Activated naive CD4-positive, alpha-beta T cell treated with anti-CD3 and anti-CD28 coated beads for 36 hours (primary cell): ENCODE measurements at regions not wholly inside any gene's neighbourhood (a gene's known extent, or its start where the extent isn't known, plus 50 kb on each side); places are given as distances from the start of the nearest gene placed in this dataset.

ENCODE experiments used
- CTCF ChIA-PET: fragments of 350-600 bp; sonication (Branson Sonifier 250); formaldehyde crosslinking; loops from one replicate; lab custom pipeline; 2021; ENCODE audit warnings: antibody characterized with exemption; lab: Charles Lee
- DNase-seq: peaks from one replicate; pipeline ENCODE4 v3.0.0-alpha.2; 2020
- H3K27ac Mint-ChIP-seq: one replicate; pipeline ENCODE4 v1.8.0; 2021; ENCODE audit warnings: mild to moderate bottlenecking, mixed read lengths
- H3K27me3 Mint-ChIP-seq: one replicate; pipeline ENCODE4 v1.8.0; 2021; ENCODE audit warnings: low read depth, mixed read lengths
- H3K36me3 Mint-ChIP-seq: one replicate; pipeline ENCODE4 v1.8.0; 2021; ENCODE audit warnings: low read depth, mixed read lengths
- H3K4me1 Mint-ChIP-seq: one replicate; pipeline ENCODE4 v1.8.0; 2021; ENCODE audit warnings: low read depth, mixed read lengths
- H3K4me3 Mint-ChIP-seq: one replicate; pipeline ENCODE4 v1.8.0; 2021; ENCODE audit warnings: mild to moderate bottlenecking, moderate library complexity, mixed read lengths
- H3K9me3 Mint-ChIP-seq: one replicate; pipeline ENCODE4 v1.8.0; 2021; ENCODE audit warnings: mixed read lengths
- intact Hi-C: fragments of 100-400 bp; cut with micrococcal nuclease; formaldehyde crosslinking; loops from one replicate; pipeline ENCODE4 v1.15.1; 2023

DNA sequence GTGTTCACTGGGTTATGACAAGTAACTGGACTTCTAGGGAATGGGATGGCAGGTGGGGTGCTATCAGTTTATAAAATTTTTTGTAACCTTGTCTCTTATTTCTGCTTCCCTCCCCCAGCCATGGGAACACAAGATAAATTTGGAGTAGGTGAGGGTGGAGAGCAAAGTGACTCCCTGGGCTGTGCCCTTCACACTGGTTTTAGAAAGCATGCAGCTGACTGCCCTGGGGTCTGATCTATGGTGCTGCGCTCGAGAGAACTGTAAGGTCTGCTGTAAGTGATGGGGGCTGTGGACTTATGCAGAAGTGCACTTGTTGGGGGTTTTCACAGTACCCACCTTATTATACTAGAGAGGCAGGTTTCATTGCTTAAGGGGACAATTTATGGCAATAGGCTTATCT lies 247.7 kb upstream of the DMRT1 start:
- Mint-ChIP-seq H3K36me3 (no peaks in the 10 kb centered on the region), H3K4me3 (no peak overlapping the region), H3K4me1 (peaks cover 18% of the 10 kb centered on the region), H3K27ac (no peak overlapping the region), H3K9me3 (no peaks in the 10 kb centered on the region), H3K27me3 (no peaks in the 10 kb centered on the region)
- CTCF ChIA-PET = no interaction called here
- intact Hi-C loops = no loop called here
- DNase-seq = no peak

DNA sequence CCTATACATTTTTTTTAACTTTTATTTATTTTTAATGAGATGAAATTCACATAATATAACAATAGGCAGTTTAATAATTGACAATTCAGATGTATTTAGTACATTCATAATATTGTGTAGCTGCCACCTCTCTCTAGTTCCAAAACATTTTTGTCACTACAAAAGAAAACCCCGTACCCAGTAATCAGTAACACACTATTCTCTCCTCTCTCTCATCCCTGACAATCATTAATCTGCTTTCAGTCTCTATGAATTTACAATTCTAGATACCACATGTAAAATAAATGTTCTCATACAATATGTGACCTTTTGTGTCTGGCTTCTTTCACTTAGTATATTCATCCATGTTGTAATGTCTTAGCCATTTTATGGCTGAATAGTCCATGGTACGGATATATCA lies 244.8 kb upstream of the DMRT1 start:
- Mint-ChIP-seq H3K27me3 (no peaks in the 10 kb centered on the region), H3K4me3 (no peak overlapping the region), H3K27ac (no peak overlapping the region), H3K36me3 (no peaks in the 10 kb centered on the region), H3K9me3 (no peaks in the 10 kb centered on the region), H3K4me1 (no peaks in the 10 kb centered on the region)
- intact Hi-C loops = no loop called here
- DNase-seq = no peak
- CTCF ChIA-PET = no interaction called here

DNA sequence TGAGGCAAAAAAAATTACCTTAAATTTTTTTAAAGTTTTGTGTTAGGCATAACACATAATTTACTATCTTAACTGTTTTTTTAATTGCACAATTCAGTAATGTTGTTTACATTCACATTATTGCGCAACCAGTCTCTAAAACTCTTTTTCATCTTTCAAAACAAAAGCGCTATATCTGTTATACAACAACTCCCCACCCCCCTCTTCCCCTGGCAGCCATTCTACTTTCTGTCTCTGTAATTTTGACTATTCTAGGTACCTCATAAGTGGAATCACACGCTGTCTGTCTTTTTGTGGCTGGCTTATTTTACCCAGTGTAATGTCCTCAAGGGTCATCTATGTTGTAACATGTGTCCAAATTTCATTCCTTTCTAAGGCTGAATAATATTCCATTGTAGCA lies 241.5 kb upstream of the DMRT1 start:
- CTCF ChIA-PET = no interaction called here
- intact Hi-C loops = no loop called here
- peaks cover 3% of the 10 kb centered on the region for H3K36me3 Mint-ChIP-seq
- DNase-seq = no peak
- no peak overlapping the region for H3K4me3 Mint-ChIP-seq
- no peak overlapping the region for H3K27ac Mint-ChIP-seq
- no peaks in the 10 kb centered on the region for H3K27me3 Mint-ChIP-seq
- H3K9me3 Mint-ChIP-seq = no peaks in the 10 kb centered on the region
- H3K4me1 Mint-ChIP-seq = no peaks in the 10 kb centered on the region

DNA sequence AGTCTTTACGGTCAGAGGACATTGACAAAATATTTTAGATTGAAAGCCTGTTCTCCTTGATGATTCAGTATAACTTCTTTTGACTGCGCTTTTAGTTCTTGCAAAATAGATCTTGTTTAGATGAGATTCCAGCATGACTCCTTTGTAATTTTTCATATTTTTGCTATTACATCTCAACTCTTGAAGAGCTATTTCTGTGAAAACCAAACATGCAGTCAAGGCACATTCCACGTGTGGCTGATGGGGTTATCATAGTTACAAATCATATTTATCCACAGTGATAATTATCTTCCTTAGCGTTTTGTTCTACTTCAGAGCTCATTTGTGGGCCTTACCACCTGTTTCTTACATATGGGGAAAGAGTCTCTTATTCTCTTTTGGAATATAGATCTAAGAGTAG lies 238.8 kb upstream of the DMRT1 start:
- H3K4me1 Mint-ChIP-seq = no peaks in the 10 kb centered on the region
- no peak overlapping the region for H3K4me3 Mint-ChIP-seq
- DNase-seq = no peak
- H3K27ac Mint-ChIP-seq = no peak overlapping the region
- intact Hi-C loops = no loop called here
- H3K9me3 Mint-ChIP-seq = no peaks in the 10 kb centered on the region
- CTCF ChIA-PET = no interaction called here
- H3K36me3 Mint-ChIP-seq = peaks cover 3% of the 10 kb centered on the region
- no peaks in the 10 kb centered on the region for H3K27me3 Mint-ChIP-seq

DNA sequence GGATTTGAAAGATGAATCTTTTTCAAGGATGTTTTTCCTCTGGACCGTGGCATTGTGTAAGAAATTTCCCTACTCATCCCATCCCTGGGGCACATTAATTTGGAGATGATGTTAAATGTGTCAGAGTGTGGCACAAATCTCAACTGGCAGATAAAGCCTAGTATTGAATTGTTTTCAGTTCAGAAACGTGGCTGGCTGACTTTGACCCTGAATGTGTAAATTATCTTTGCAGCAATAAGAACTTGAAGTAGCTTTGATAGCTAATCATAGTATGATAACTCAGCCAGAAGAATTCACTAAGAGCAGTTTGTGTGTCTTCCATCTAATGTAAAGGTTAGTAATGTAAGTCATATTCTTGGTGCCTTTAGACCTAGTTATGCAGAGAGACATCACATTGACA lies 238.4 kb upstream of the DMRT1 start:
- DNase-seq = no peak
- CTCF ChIA-PET = no interaction called here
- Mint-ChIP-seq H3K27me3 (no peaks in the 10 kb centered on the region), H3K27ac (no peak overlapping the region), H3K4me3 (no peak overlapping the region), H3K9me3 (no peaks in the 10 kb centered on the region), H3K36me3 (peaks cover 3% of the 10 kb centered on the region), H3K4me1 (no peaks in the 10 kb centered on the region)
- intact Hi-C loops = no loop called here

DNA sequence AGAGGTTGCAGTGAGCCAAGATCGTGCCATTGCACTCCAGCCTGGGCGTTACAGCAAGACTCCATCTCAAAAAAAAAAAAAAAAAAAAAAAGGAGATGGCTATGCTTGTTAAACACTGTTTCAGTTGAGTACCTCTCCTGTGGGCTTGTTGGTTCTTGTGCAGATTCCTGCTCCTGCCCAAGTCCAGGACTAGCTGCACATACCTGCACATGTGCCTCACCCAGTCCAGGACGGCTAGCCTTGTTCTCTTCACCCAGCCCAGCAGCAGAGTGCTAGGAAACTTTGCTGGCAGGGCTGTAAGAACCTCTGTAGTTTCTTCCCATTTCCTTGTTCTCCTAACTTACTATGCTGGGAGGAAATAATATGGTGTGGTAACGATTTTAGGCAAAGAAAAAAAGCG lies 234.1 kb upstream of the DMRT1 start:
- H3K9me3 Mint-ChIP-seq = no peaks in the 10 kb centered on the region
- CTCF ChIA-PET = no interaction called here
- H3K27ac Mint-ChIP-seq = no peak overlapping the region

DNA sequence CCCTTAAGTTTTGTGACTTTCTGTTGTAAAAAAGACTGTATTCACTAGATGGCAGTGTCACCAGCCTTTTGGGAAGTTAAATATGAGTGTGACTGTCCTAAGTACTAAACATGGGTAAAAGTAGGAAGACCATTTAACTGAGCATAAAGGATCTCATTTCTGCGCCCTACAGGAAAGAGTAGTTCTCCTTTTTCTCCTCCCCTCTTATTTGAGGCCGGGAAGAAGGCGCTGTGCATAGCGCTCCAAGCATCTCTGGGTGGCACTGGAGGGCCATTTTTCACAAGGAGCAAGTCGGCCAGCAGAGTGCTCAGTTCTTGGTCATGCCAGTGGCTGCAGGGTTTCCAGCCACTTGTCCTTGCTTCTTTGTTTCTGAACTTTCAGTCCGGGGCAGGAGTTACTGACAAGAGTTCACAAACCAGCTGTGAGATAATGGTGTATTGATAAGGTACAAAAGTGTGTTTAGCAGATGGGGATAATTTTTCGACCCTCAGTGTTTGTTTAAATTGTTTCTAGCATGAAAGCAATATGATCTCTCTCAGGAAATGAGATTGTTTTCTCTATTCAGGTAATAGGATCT lies 227.6 kb upstream of the DMRT1 start:
- CTCF ChIA-PET = interaction anchor here (0.5 to 4.2 kb wide), 13 partner anchors 15 to 396 kb away, joined by 3 to 28 read pairs (median 4); no protein-coding TSS in a partner anchor
- no peak overlapping the region for H3K4me3 Mint-ChIP-seq
- intact Hi-C loops = loop anchor here (1.0 to 5.0 kb wide), 7 partner anchors 143 to 395 kb away; no protein-coding TSS in a partner anchor
- no peak overlapping the region for H3K27ac Mint-ChIP-seq
- peaks cover 5% of the 10 kb centered on the region for H3K4me1 Mint-ChIP-seq
- no peaks in the 10 kb centered on the region for H3K27me3 Mint-ChIP-seq
- peak; percentile 68 for DNase-seq
- H3K9me3 Mint-ChIP-seq = no peaks in the 10 kb centered on the region
- no peaks in the 10 kb centered on the region for H3K36me3 Mint-ChIP-seq

More for the DNA sequence above, 234.1 kb upstream of the DMRT1 start:
- H3K4me1 Mint-ChIP-seq = no peaks in the 10 kb centered on the region
- intact Hi-C loops = no loop called here
- no peak overlapping the region for H3K4me3 Mint-ChIP-seq
- DNase-seq = no peak
- no peaks in the 10 kb centered on the region for H3K27me3 Mint-ChIP-seq
- H3K36me3 Mint-ChIP-seq = peaks cover 3% of the 10 kb centered on the region

DNA sequence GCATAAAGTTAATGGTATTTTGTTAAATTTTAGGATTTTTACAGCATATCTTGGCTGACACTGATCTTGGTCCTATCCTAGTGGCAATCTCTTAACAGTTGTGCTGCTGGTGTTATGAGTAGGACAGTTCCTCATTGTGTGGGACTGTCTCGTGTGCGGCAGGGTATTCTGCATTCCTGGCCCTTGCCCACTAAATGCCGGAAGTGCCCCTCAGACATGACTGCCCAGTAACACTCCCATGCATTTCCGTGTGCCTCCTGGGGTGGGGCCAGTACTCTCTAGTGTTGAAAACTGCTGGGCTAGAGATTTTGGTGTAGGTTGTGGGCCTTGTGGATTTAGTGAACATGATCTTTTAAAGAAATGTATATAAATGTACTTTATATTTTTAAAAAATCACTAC lies 227.1 kb upstream of the DMRT1 start:
- DNase-seq = no peak
- no peaks in the 10 kb centered on the region for H3K9me3 Mint-ChIP-seq
- H3K27me3 Mint-ChIP-seq = no peaks in the 10 kb centered on the region
- H3K27ac Mint-ChIP-seq = no peak overlapping the region
- intact Hi-C loops = loop anchor here (1.0 to 5.0 kb wide), 3 partner anchors 143 to 278 kb away; no protein-coding TSS in a partner anchor
- no peaks in the 10 kb centered on the region for H3K36me3 Mint-ChIP-seq
- no peak overlapping the region for H3K4me3 Mint-ChIP-seq
- peaks cover 5% of the 10 kb centered on the region for H3K4me1 Mint-ChIP-seq
- CTCF ChIA-PET = interaction anchor here (0.5 to 4.2 kb wide), 8 partner anchors 93 to 395 kb away, joined by 3 to 28 read pairs (median 4); no protein-coding TSS in a partner anchor

DNA sequence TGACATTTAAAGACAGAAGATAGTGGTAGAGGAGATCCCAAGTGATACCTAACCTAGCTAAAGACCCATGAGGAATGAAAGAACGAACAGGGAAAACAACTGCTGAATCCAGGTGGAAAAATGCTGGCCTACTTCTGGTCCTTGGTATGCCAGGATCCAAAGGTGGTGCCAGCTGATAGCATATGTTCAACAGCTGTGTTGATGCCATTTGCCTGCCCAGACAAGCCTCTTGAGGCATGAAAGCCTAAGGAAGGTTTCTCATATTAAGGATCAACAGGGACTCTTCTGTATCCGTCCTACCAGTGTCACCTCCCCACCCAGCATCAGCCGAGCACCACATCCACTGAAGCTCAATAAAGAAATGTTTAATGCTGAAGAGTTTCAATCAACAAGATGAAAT lies 225.7 kb upstream of the DMRT1 start:
- H3K27me3 Mint-ChIP-seq = no peaks in the 10 kb centered on the region
- peaks cover 5% of the 10 kb centered on the region for H3K4me1 Mint-ChIP-seq
- CTCF ChIA-PET = interaction anchor here (0.6 to 4.2 kb wide), 5 partner anchors 9 to 163 kb away, joined by 3 to 28 read pairs (median 4); no protein-coding TSS in a partner anchor
- H3K9me3 Mint-ChIP-seq = no peaks in the 10 kb centered on the region
- no peak overlapping the region for H3K27ac Mint-ChIP-seq
- H3K4me3 Mint-ChIP-seq = no peak overlapping the region
- intact Hi-C loops = no loop called here
- H3K36me3 Mint-ChIP-seq = no peaks in the 10 kb centered on the region
- no peak for DNase-seq

DNA sequence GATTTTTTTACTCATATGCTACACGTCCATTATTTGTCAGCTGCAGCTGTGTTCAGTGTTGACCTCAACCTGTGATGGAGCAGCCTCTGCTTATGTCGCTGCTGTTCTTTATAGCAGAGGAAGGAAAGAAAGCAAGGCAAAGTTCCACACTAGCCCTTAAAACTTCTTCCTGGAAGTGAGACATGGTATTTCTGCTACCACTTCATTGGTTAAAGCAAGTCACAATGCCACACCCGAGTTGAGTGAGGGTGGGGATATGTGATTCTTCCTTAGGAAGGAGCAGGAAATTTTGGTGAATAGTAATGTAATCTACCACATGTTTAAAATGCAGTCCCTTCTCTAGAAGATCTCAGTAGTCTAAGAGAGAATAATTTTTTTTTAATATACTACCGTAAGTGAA lies 224.8 kb upstream of the DMRT1 start:
- no peak overlapping the region for H3K4me3 Mint-ChIP-seq
- H3K27me3 Mint-ChIP-seq = no peaks in the 10 kb centered on the region
- no peak overlapping the region for H3K27ac Mint-ChIP-seq
- no peak for DNase-seq
- no peaks in the 10 kb centered on the region for H3K9me3 Mint-ChIP-seq
- intact Hi-C loops = no loop called here
- no peaks in the 10 kb centered on the region for H3K36me3 Mint-ChIP-seq
- CTCF ChIA-PET = interaction anchor here (0.5 to 1.1 kb wide), 3 partner anchors 8 to 302 kb away, joined by 3 read pairs; no protein-coding TSS in a partner anchor
- peaks cover 5% of the 10 kb centered on the region for H3K4me1 Mint-ChIP-seq

DNA sequence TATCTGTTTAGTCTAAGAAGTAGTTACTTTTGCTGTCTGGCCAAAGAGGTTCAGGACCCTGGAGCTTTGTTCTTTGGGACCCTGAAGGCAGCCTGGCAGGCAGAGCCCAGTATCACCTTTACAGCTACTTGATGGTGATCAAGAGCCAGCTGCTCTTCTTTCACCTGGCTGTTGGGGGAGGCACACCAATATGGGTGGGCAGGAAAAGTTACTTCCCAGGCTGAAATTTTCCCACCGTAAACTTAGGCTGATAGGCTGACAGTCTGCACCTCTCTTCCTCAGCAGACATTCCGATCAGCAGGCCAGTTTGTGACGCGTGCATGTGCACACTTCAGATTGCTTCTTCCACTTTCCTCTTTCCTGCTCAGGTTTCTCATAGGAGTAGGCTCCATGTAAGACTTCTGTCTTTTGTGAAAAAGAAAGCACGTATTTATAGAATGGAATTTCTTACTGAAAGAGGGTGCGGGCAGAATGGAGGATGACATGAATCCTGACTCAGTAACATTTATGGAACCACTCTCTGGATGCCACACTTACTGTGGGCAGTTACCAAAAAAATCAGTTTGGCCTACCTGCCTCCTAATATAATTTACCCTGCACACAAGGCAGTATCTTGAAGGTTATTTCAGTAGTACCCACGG lies 223.9 kb upstream of the DMRT1 start:
- CTCF ChIA-PET = interaction anchor here (0.5 kb wide), 1 partner anchor 65 kb away, joined by 3 read pairs; no protein-coding TSS in a partner anchor
- Mint-ChIP-seq H3K27ac (no peak overlapping the region), H3K36me3 (no peaks in the 10 kb centered on the region), H3K4me3 (no peak overlapping the region), H3K9me3 (no peaks in the 10 kb centered on the region), H3K27me3 (no peaks in the 10 kb centered on the region), H3K4me1 (peaks cover 5% of the 10 kb centered on the region)
- no peak for DNase-seq
- intact Hi-C loops = no loop called here

DNA sequence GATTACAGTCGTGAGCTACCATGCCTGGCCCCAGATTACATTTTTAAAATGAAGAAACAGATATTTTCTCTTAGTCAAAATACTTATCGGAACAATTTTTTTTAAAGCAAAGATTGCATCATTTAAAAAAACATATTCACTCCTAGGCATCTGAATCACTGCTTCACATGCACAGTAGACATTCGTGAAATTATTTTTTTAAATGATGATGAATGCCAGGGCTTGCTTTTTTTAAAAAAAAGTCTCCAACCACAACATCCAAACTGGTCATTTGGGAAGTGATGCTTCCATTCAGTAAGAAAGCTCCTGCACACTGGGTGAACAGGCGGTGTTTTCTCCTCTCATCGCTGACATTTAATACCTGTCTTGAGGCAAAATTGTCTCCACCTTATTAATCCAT lies 223.0 kb upstream of the DMRT1 start:
- H3K4me1 Mint-ChIP-seq = peaks cover 5% of the 10 kb centered on the region
- no peak for DNase-seq
- CTCF ChIA-PET = no interaction called here

More for the DNA sequence above, 223.0 kb upstream of the DMRT1 start:
- no peaks in the 10 kb centered on the region for H3K27me3 Mint-ChIP-seq
- no peak overlapping the region for H3K27ac Mint-ChIP-seq
- H3K4me3 Mint-ChIP-seq = no peak overlapping the region
- H3K9me3 Mint-ChIP-seq = no peaks in the 10 kb centered on the region
- H3K36me3 Mint-ChIP-seq = no peaks in the 10 kb centered on the region
- intact Hi-C loops = no loop called here
